GM18909 (cell line): ENCODE measurements at regions not wholly inside any gene's neighbourhood (a gene's known extent, or its start where the extent isn't known, plus 50 kb on each side); places are given as distances from the start of the nearest gene placed in this dataset.
"Not testable (repeated sequence)": the region's sequence is repeated elsewhere in the genome, so short reads cannot be mapped to it uniquely, and the experiment has no call there.

Experiments used
- ATAC-seq: cut with Tn5 transposase; IDR thresholded peaks from one replicate; pipeline ENCODE4 v1.9.1; 2021; ENCODE audit warnings: mild to moderate bottlenecking; ENCODE audit not compliant: unreplicated experiment, poor library complexity

GRCh38 chr19:30066781-30067759 is 125.0 kb downstream of the URI1 start:
- no peak for ATAC-seq

- ATAC-seq = not testable (repeated sequence)
These were observed 126.0 kb downstream of the URI1 start for GRCh38 chr19:30067956-30068506.

- no peak for ATAC-seq
These were observed 126.7 kb downstream of the URI1 start for GRCh38 chr19:30068528-30069395.

- no peak for ATAC-seq
These were observed 127.6 kb downstream of the URI1 start for GRCh38 chr19:30069535-30070197.

GRCh38 chr19:30070198-30070967 is 128.3 kb downstream of the URI1 start:
- ATAC-seq = no peak

- ATAC-seq = no peak
These were observed 129.1 kb downstream of the URI1 start for GRCh38 chr19:30070968-30071632.

- ATAC-seq = no peak
These were observed 129.8 kb downstream of the URI1 start for GRCh38 chr19:30071871-30072270.

GRCh38 chr19:30073152-30074000 is 131.3 kb downstream of the URI1 start:
- no peak for ATAC-seq

GRCh38 chr19:30074096-30074495 is 132.1 kb downstream of the URI1 start:
- no peak for ATAC-seq

- no peak for ATAC-seq
These were observed 133.0 kb downstream of the URI1 start for GRCh38 chr19:30074741-30075715.

GRCh38 chr19:30076101-30076551 is 134.1 kb downstream of the URI1 start:
- ATAC-seq = no peak

- ATAC-seq = no peak
These were observed 135.0 kb downstream of the URI1 start for GRCh38 chr19:30076751-30077670.

- ATAC-seq = no peak
These were observed 135.9 kb downstream of the URI1 start for GRCh38 chr19:30077851-30078355.

- ATAC-seq = no peak
These were observed 136.4 kb downstream of the URI1 start for GRCh38 chr19:30078381-30078910.

GRCh38 chr19:30079200-30079599 is 137.2 kb downstream of the URI1 start:
- ATAC-seq = no peak
